GM21390 (cell line): ENCODE measurements at regions not wholly inside any gene's neighbourhood (a gene's known extent, or its start where the extent isn't known, plus 50 kb on each side); places are given as distances from the start of the nearest gene placed in this dataset.

Experiments used
- ATAC-seq: cut with Tn5 transposase; IDR thresholded peaks from one replicate; pipeline ENCODE4 v1.9.1; 2021; ENCODE audit not compliant: unreplicated experiment

DNA sequence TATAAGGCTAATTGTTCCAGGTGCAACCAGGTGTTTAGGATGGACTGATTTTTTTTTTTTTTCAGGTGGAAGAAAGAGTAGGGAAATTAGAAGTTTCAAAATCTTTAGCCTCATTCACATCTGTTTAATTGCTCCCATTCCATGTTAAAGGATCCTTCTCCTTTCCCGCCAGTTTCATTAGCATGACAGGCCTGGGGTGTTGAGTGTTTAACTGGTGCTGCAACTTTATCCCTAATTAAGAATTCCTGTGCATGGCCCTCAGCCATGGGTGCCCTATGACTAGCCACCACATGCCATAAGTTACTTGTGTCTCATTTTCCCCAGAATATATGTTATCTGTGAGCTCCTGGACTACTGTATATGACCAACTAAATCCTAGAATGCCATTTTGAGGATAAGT is 501.4 kb downstream of the NSUN3 start:
- no peak for ATAC-seq

- ATAC-seq, result no peak
Observed at GRCh38 chr3:94568041-94568440, 505.2 kb downstream of the NSUN3 start.

GRCh38 chr3:94573337-94573736 is 510.5 kb downstream of the NSUN3 start:
- no peak for ATAC-seq

- ATAC-seq, result no peak
Observed at GRCh38 chr3:94587291-94587690, 524.4 kb downstream of the NSUN3 start.

GRCh38 chr3:94593526-94594150 is 530.8 kb downstream of the NSUN3 start:
- ATAC-seq, result no peak

DNA sequence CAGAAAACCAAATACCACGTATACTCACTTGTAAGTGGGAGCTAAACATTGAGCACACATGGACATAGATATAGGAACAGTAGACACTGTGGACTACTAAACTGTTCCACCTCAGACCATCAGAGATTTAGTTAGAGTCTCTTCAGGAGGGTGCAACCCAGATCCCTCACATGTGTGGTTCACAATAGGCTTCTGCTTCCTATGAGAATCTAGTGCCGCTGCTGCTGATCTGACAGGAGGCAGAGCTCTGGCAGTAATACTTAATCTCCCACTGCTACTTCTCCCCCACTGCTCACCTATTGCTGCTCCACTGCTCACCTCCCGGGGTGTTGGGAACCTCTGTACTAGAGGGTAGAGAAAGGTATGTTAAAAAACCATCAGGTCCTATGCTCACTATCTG is 533.3 kb downstream of the NSUN3 start:
- no peak for ATAC-seq

GRCh38 chr3:94596887-94597566 is 534.2 kb downstream of the NSUN3 start:
- ATAC-seq, result peak; percentile 76

DNA sequence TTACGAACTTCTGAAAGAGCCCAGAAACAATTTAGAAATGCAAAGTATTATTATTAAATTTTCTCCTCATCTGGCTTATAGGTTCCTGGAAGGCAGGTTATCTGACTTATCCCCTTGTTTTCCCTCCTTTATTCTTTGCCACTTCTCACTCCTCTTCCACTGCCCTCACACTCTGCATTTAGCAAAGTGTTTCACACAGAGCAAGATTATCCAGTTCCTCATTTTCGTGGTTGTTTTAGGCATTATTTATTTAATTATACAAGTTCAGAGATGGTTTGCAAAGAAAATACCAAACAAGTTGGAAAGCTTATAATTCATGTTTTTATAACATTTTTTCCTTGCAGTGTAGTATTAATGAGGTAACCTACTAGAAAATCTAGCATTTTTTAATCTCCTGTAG is 544.9 kb downstream of the NSUN3 start:
- no peak for ATAC-seq

DNA sequence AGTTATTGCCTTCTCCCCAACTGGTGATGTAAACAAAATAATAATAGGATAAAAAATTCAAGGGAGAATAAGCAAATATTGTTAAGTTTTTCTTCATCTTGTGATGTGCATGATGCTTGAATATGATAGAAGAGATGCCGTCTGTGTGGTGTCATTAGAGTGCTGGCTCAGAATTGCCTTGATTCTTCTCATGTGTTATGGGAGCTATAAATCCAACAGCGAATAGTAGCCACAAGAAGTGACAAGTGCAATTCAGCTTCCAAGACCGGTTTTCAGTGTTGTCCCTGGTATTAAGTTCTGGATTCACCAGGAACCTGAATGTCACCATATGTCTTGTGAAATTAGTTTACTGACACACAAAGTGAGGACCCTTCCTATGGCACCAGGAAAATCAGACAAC is 547.0 kb downstream of the NSUN3 start:
- ATAC-seq, result no peak

DNA sequence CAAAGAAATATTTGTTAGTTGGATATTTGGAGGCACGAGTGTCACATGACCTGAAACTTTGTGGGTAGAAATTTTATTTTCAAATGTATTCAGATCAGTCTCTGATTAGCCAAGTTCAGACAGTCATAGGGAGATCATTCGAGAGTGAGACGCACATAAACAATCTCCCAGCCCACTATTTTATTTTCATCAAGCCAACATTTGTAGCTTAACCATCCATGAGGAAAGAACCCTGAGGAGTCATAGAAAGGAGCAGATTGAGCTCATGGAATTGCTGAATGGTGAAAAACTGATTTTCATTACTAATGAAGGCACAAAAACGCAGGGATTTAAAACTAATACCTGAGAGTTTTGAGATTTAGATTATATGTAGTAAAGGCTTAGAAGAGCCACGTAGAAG is 548.7 kb downstream of the NSUN3 start:
- no peak for ATAC-seq

- ATAC-seq, result no peak
Observed at GRCh38 chr3:94612631-94613030, 549.8 kb downstream of the NSUN3 start.

DNA sequence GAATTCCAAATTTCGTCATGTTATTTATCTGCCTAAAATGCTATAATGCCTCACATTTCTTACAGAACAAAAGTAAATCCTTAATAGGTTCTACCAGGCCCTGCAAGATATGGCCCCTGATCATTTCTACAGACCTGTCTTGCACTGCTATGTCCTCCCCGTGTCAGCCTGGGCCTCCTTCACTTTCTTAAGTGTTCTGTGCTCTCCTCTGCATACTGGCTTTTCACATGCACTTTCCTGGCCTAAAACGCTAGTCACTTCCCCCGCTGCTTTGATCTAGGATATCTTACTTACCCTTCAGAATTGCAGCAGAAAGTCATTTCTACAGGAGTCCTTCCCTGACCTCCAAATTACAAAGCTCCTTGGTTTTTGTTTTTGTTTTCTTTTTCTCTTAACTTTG is 551.3 kb downstream of the NSUN3 start:
- ATAC-seq, result no peak

- ATAC-seq, result no peak
Observed at GRCh38 chr3:94615275-94616065, 552.6 kb downstream of the NSUN3 start.

DNA sequence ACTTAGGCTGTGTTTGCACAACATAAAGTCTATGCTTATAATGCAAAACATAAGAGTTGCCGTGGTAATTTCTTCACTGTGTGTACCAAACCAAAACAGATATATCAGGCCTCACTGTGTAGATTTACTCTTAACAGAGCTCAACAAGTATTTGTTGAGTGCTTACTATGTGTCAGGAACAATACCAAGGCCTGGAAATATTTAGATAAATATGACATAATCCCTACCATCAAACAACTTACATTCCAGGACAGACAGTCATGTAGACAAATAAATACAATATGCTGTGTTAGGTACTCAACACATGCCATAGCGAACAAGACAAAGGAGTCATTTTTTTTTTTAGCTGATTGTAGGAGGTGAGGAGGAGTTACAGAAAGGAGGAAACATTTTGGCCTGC is 554.0 kb downstream of the NSUN3 start:
- no peak for ATAC-seq

GRCh38 chr3:94617312-94617711 is 554.5 kb downstream of the NSUN3 start:
- no peak for ATAC-seq

DNA sequence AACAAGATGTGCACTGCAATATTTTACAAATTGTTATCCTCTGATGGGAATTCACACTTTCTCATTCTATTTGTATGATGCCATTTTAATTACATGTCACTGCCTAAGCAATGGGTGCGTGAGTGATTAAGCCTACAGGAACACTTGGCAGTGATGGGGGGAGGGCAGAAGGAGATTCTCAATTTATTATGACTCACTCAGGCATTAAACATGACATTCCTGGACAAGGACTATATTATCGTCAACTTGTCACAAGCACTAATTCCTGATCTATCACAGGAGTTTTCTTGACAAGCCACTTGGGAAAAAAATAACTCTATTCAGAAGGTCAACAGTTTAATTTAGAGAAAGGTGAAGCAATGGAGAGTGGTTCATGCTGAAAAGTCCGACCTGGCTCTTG is 556.8 kb downstream of the NSUN3 start:
- no peak for ATAC-seq

GRCh38 chr3:94626573-94626972 is 563.7 kb downstream of the NSUN3 start:
- no peak for ATAC-seq

DNA sequence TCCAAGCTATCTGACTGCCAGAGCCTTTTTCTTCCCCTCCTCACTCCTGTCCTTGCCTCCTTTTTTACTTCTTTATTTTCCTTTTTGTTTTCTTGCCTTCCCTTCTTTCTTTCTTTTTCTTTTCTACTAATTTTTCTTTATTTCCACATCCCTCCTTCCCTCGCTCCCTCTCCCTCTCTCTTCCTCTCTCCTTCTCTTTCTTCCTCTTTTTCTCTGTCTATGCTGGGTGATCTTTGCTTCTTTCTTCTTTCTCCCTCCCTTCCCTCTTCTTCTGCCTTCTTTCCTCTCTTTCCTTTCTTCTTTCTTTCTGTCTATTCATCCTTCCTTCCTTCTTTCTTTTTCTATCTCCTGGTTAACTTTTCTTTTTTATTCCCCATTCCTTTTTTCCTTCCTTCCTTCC is 564.8 kb downstream of the NSUN3 start:
- no peak for ATAC-seq

DNA sequence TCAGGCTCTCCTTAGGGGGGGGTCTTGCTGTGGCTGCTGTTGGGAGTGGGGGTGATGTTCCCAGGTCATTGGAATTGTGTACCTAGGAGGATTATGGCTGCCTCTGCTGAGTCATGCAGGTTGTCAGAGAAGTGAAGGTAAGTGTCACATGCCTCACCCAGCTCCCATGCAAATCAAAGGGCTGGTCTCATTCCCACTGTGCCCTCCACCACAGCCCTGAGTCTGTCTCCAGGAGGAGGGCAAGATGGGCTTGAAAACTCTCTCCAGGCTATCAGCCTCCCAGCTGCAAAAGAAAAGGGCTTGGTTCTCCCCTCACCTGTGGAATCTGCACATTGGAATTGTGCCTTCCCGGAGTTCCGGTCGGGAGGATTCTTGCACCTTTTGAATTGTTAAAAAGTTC is 580.5 kb downstream of the NSUN3 start:
- no peak for ATAC-seq

GRCh38 chr3:94645790-94646189 is 582.9 kb downstream of the NSUN3 start:
- ATAC-seq, result no peak

GRCh38 chr3:94647131-94647530 is 584.3 kb downstream of the NSUN3 start:
- ATAC-seq, result no peak
